Skeletal muscle tissue (tissue), 3 donors: ENCODE measurements at regions not wholly inside any gene's neighbourhood (a gene's known extent, or its start where the extent isn't known, plus 50 kb on each side); places are given as distances from the start of the nearest gene placed in this dataset.

Experiments
- H3K27ac ChIP-seq: one replicate; pipeline ENCODE4 v1.7.0; 2013; ENCODE audit warnings: mild to moderate bottlenecking, low read depth, low read length, inconsistent platforms
- H3K27me3 ChIP-seq, 3 donors: one replicate each; pipeline ENCODE4 v1.7.0; 2013; ENCODE audit warnings: low read length in 3 of 3; ENCODE audit not compliant: control insufficient read depth in 3 of 3, insufficient read depth in 3 of 3
- H3K36me3 ChIP-seq, 3 donors: one replicate each; pipeline ENCODE4 v1.7.0; 2013; ENCODE audit warnings: low read length in 3 of 3; ENCODE audit not compliant: control insufficient read depth in 3 of 3, insufficient read depth in 3 of 3
- H3K4me1 ChIP-seq, 3 donors: one replicate each; pipeline ENCODE4 v1.7.0; 2013; ENCODE audit warnings: low read length in 3 of 3, mild to moderate bottlenecking in 3 of 3; ENCODE audit not compliant: control insufficient read depth in 3 of 3, insufficient read depth in 3 of 3
- H3K4me3 ChIP-seq, 3 donors: one replicate each; pipeline ENCODE4 v1.7.0; 2013; ENCODE audit warnings: low read length in 3 of 3
- H3K9ac ChIP-seq, 3 donors: one replicate each; pipeline ENCODE4 v1.7.0; 2013; ENCODE audit warnings: low read length in 3 of 3, mild to moderate bottlenecking in 3 of 3, moderate library complexity in 2 of 3, low read depth in 1 of 3
- H3K9me3 ChIP-seq, 3 donors: one replicate each; pipeline ENCODE4 v1.7.0; 2013; ENCODE audit warnings: low read length in 3 of 3; ENCODE audit not compliant: control insufficient read depth in 3 of 3
- donor health status: Osteomylitis.

GRCh38 chr14:30333934-30334333 lies 225.0 kb upstream of the G2E3 start:
- no peak overlapping the region for H3K27ac ChIP-seq
- H3K4me3 ChIP-seq: no peak overlapping the region
- H3K9ac ChIP-seq: no peak overlapping the region
- H3K4me1 ChIP-seq: no peaks in the 10 kb centered on the region
- H3K36me3 ChIP-seq: no peaks in the 10 kb centered on the region
- H3K27me3 ChIP-seq: no peaks in the 10 kb centered on the region
- H3K9me3 ChIP-seq: no peaks in the 10 kb centered on the region

DNA sequence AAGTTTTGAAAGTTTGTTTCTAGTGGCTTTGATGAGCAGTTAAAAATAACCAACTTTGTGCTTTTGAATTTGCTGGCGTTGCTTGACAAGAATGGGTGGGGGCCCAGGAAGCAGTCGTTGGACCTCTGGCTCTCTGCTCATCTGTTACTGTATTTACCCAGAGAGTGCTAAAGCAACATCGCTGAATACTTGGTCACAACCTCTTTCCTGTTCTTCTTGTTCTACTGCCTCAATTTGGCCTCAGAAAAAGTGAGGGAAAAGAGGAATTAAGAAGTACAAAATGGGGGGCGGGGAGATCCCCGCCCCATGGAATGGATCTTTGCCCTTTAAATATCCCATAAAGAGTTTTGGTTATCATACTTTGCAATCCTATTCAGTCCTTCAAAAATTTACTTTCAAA lies 221.5 kb upstream of the G2E3 start:
- Histone ChIP-seq H3K36me3 (no peaks in the 10 kb centered on the region), H3K9ac (no peak overlapping the region), H3K9me3 (no peaks in the 10 kb centered on the region), H3K27me3 (no peaks in the 10 kb centered on the region), H3K4me1 (no peaks in the 10 kb centered on the region), H3K4me3 (no peak overlapping the region), H3K27ac (no peak overlapping the region)

GRCh38 chr14:30339311-30339901 lies 219.6 kb upstream of the G2E3 start:
- Histone ChIP-seq H3K9ac (no peak overlapping the region), H3K4me1 (no peaks in the 10 kb centered on the region), H3K36me3 (no peaks in the 10 kb centered on the region), H3K4me3 (no peak overlapping the region), H3K9me3 (no peaks in the 10 kb centered on the region), H3K27me3 (no peaks in the 10 kb centered on the region), H3K27ac (no peak overlapping the region)

GRCh38 chr14:30340495-30340894 lies 218.5 kb upstream of the G2E3 start:
- Histone ChIP-seq H3K36me3 (no peaks in the 10 kb centered on the region), H3K27ac (no peak overlapping the region), H3K4me1 (no peaks in the 10 kb centered on the region), H3K27me3 (no peaks in the 10 kb centered on the region), H3K9ac (no peak overlapping the region), H3K9me3 (no peaks in the 10 kb centered on the region), H3K4me3 (no peak overlapping the region)

DNA sequence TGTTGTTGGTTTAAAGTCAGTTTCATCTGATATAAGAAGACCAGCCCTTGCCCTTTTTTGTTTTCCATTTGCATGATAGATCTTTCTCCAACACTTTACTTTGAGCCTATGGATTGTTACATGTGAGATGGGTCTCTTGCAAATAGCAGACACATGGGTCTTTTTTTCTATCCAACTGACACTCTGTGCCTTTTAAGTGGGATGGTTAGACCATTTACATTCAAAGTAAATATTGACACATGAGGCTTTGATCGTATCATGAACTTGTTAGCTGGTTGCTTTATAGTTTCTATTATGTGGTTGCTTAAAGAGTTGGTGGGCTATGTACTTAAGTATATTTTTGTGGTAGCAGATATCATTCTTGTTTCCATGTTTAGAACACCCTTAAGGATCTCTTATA lies 213.4 kb upstream of the G2E3 start:
- H3K9ac ChIP-seq: no peak overlapping the region
- no peaks in the 10 kb centered on the region for H3K9me3 ChIP-seq
- H3K36me3 ChIP-seq: no peaks in the 10 kb centered on the region
- no peaks in the 10 kb centered on the region for H3K27me3 ChIP-seq
- no peak overlapping the region for H3K27ac ChIP-seq
- no peaks in the 10 kb centered on the region for H3K4me1 ChIP-seq
- H3K4me3 ChIP-seq: no peak overlapping the region

GRCh38 chr14:30348445-30348844 lies 210.5 kb upstream of the G2E3 start:
- Histone ChIP-seq H3K4me3 (no peak overlapping the region), H3K27ac (no peak overlapping the region), H3K9me3 (no peaks in the 10 kb centered on the region), H3K9ac (no peak overlapping the region), H3K36me3 (no peaks in the 10 kb centered on the region), H3K4me1 (no peaks in the 10 kb centered on the region), H3K27me3 (no peaks in the 10 kb centered on the region)

- Histone ChIP-seq H3K27ac (no peak overlapping the region), H3K36me3 (no peaks in the 10 kb centered on the region), H3K4me3 (no peak overlapping the region), H3K9ac (no peak overlapping the region), H3K27me3 (no peaks in the 10 kb centered on the region), H3K9me3 (no peaks in the 10 kb centered on the region), H3K4me1 (no peaks in the 10 kb centered on the region)
Measured at GRCh38 chr14:30349520-30349919, 209.4 kb upstream of the G2E3 start.

DNA sequence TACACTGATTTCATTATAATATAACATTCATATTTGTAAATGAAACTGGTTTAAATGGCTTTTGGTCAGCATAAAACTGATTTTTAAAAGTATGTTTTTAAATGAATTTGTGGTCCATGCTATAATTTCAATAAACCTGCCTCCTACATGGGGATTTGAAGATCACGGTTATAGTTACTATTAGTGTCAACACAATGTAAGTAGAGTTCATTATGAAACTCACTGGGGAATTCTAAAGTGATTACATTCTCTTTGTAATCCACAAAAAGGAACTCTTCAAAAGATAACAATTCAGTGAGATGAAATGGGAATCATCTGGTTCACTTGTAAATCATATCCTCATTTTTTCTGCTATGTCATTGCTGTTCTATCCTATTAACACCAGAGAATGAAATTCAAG lies 204.5 kb upstream of the G2E3 start:
- Histone ChIP-seq H3K4me3 (no peak overlapping the region), H3K27me3 (no peaks in the 10 kb centered on the region), H3K9me3 (no peaks in the 10 kb centered on the region)

GRCh38 chr14:30355431-30355913 lies 203.5 kb upstream of the G2E3 start:
- Histone ChIP-seq H3K9ac (no peak overlapping the region), H3K27ac (no peak overlapping the region), H3K27me3 (no peaks in the 10 kb centered on the region), H3K4me1 (no peaks in the 10 kb centered on the region), H3K4me3 (no peak overlapping the region), H3K36me3 (no peaks in the 10 kb centered on the region), H3K9me3 (no peaks in the 10 kb centered on the region)

More for the DNA sequence above, 204.5 kb upstream of the G2E3 start:
- Histone ChIP-seq H3K4me1 (no peaks in the 10 kb centered on the region), H3K36me3 (no peaks in the 10 kb centered on the region), H3K9ac (no peak overlapping the region), H3K27ac (no peak overlapping the region)

DNA sequence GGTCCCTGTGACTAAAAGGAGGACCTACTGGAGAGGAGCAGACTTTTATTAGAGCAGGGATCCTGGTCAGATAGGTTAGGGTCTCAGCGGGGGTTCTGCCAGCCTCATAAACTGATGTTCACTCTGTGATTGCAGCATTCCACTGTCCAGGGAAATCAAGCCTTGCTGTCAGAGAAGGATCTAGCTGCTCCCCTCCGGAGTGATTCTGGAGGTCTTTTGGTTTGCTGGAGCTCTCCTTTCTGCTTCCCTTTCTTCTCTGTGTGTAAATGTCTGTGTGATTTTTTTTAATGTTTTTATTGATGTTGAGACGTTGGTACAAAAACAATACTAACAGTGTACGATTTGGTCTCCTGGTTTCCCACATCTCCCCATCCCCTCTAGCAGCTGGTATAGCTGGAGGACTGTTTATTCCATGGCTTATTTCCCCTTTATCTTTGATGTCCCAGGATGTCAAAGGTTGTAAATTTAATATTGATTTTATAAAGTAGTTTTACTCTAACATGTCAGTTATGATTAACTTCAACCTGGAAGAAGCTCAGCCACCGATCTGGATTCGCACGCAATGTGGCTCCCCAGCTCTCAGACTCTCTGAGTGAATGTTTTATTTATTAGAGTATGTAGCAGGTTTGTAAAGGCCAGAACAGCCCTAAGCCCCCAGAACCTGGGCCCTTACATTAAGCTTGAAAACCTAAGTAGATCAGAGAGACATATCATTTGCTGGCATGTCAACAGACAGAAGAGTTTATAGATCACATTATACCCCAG lies 202.3 kb upstream of the G2E3 start:
- no peaks in the 10 kb centered on the region for H3K4me1 ChIP-seq

More for the DNA sequence above, 202.3 kb upstream of the G2E3 start:
- Histone ChIP-seq H3K9me3 (no peaks in the 10 kb centered on the region), H3K27me3 (no peaks in the 10 kb centered on the region), H3K9ac (no peak overlapping the region), H3K27ac (no peak overlapping the region), H3K36me3 (no peaks in the 10 kb centered on the region), H3K4me3 (no peak overlapping the region)
